HepG2 (cell line): ENCODE measurements at regions not wholly inside any gene's neighbourhood (a gene's known extent, or its start where the extent isn't known, plus 50 kb on each side); places are given as distances from the start of the nearest gene placed in this dataset.

Source experiments
- ATAC-seq: fragments of 200-7000 bp; cut with Tn5 transposase; 3 replicates; pipeline ENCODE4 v1.9.1; 2020; ENCODE audit warnings: mild to moderate bottlenecking, moderate library complexity
- BruUV-seq: library from RNA; stranded (reverse); fragments of 400-500 nt; replicated peaks from 2 replicates; lab custom pipeline; 2021; lab: Mats Ljungman, UMichigan
- CTCF ChIA-PET: fragments of 300-600 bp; formaldehyde crosslinking; extraction: SDS; loops from one replicate; lab custom pipeline; 2021; ENCODE audit warnings: low total read pairs, inconsistent platforms, low intra/inter-chr PET ratio; lab: Yijun Ruan, JAX
- POLR2A ChIA-PET: fragments of 350-600 bp; sonication (Branson Sonifier 250); formaldehyde crosslinking; loops from one replicate; lab custom pipeline; 2020; ENCODE audit warnings: antibody characterized with exemption, inconsistent platforms; lab: Yijun Ruan, JAX
- DNase-seq: peaks from one replicate; pipeline ENCODE4 v3.0.0-alpha.2; 2015; ENCODE audit warnings: low spot score
- FAIRE-seq: peaks from 3 replicates; lab custom pipeline; 2011; peaks lifted over from hg19 to GRCh38; lab: Jason Lieb, UNC
- H2AFZ ChIP-seq: one replicate; pipeline ENCODE4 v1.6.1; 2011; ENCODE audit warnings: low read length, inconsistent platforms
- H3K27ac ChIP-seq: fragments of 300-600 bp; 3 replicates; pipeline ENCODE4 v1.8.0; 2011; ENCODE audit warnings: mixed run types, mild to moderate bottlenecking, mixed read lengths, low read length, inconsistent platforms; ENCODE audit not compliant: insufficient read depth; ENCODE audit errors: extremely low read length
- H3K27me3 ChIP-seq, 2 experiments: fragments of 200-600 bp in 1 of 2; 2 replicates in 1 of 2; 3 replicates in 1 of 2; pipeline versions ENCODE4 v1.6.0 to v1.8.0; 2011; ENCODE audit warnings: low read length in 2 of 2, mild to moderate bottlenecking in 2 of 2, moderate library complexity in 2 of 2, inconsistent platforms in 1 of 2; ENCODE audit not compliant: insufficient read depth in 2 of 2, control insufficient read depth in 1 of 2
- H3K36me3 ChIP-seq, 2 experiments: fragments of 200-600 bp in 1 of 2; replicated peaks in 1 of 2; 2 replicates in 1 of 2; 3 replicates in 1 of 2; pipeline versions ENCODE4 v1.5.1 to v1.8.0; 2011; ENCODE audit warnings: low read length in 2 of 2, inconsistent platforms in 1 of 2; ENCODE audit not compliant: insufficient read depth in 2 of 2, control insufficient read depth in 1 of 2
- H3K4me1 ChIP-seq: 2 replicates; pipeline ENCODE4 v1.5.1; 2012; ENCODE audit warnings: low read length, inconsistent platforms; ENCODE audit not compliant: insufficient read depth
- H3K4me2 ChIP-seq: 2 replicates; pipeline ENCODE4 v1.6.0; 2011; ENCODE audit warnings: low read depth, low read length, inconsistent platforms
- H3K4me3 ChIP-seq, 3 experiments: fragments of 200-600 bp in 1 of 3; sonication (generic), shearing (Covaris generic) in 1 of 3; replicated peaks in 1 of 3; 2 replicates each; pipeline ENCODE4 v1.5.1; 2011 to 2016; ENCODE audit warnings: low read length in 3 of 3, inconsistent platforms in 2 of 3, low read depth in 2 of 3, mild to moderate bottlenecking in 2 of 3, control low read depth in 1 of 3, mixed read lengths in 1 of 3; ENCODE audit not compliant: insufficient read depth in 1 of 3
- H3K79me2 ChIP-seq: one replicate; pipeline ENCODE4 v1.6.1; 2011; ENCODE audit warnings: low read length, inconsistent platforms; ENCODE audit not compliant: insufficient read depth
- H3K9ac ChIP-seq: 2 replicates; pipeline ENCODE4 v1.6.0; 2011; ENCODE audit warnings: mild to moderate bottlenecking, low read depth, low read length, inconsistent platforms; ENCODE audit not compliant: insufficient read depth
- H3K9me3 ChIP-seq: 2 replicates; pipeline ENCODE4 v1.5.1; 2012; ENCODE audit warnings: mild to moderate bottlenecking, low read length
- H4K20me1 ChIP-seq: 2 replicates; pipeline ENCODE4 v1.6.0; 2011; ENCODE audit warnings: inconsistent platforms, mild to moderate bottlenecking, low read length, moderate library complexity; ENCODE audit not compliant: insufficient read depth
- EHMT2 ChIP-seq: fragments of 200-600 bp; sonication (generic); IDR thresholded peaks from 2 replicates; pipeline ENCODE4 v1.7.0; 2017; ENCODE audit warnings: antibody characterized with exemption, low read depth, low read length, borderline replicate concordance
- HOXA9 ChIP-seq: sonication (generic); formaldehyde crosslinking; IDR thresholded peaks from 2 replicates; pipeline ENCODE4 v1.8.1; 2022; ENCODE audit warnings: missing genetic modification reagents, mild to moderate bottlenecking, moderate library complexity, borderline replicate concordance
- MYNN ChIP-seq: sonication (generic); formaldehyde crosslinking; IDR thresholded peaks from 2 replicates; pipeline ENCODE4 v1.4.0; 2020; ENCODE audit warnings: mild to moderate bottlenecking, low read depth, missing genetic modification reagents
- PRMT3 ChIP-seq: sonication (generic); formaldehyde crosslinking; IDR thresholded peaks from 2 replicates; pipeline ENCODE4 v1.8.1; 2022; ENCODE audit warnings: low read depth, mild to moderate bottlenecking, moderate library complexity, missing genetic modification reagents, borderline replicate concordance
- SIX4 ChIP-seq: sonication (generic); formaldehyde crosslinking; IDR thresholded peaks from 2 replicates; pipeline ENCODE4 v1.4.0; 2020; ENCODE audit warnings: missing genetic modification reagents
- SOX13 ChIP-seq, 3 experiments: fragments of 450-650 bp in 1 of 3; sonication (generic) in 1 of 3; formaldehyde crosslinking in 1 of 3; IDR thresholded peaks in 2 of 3; conservative IDR thresholded peaks in 1 of 3; 2 replicates each; pipeline versions ENCODE4 v1.5.0 to v1.6.1; 2016 to 2020; ENCODE audit warnings: antibody characterized with exemption in 1 of 3, mild to moderate bottlenecking in 1 of 3, missing compliant biosample characterization in 1 of 3, missing genetic modification reagents in 1 of 3, moderate library complexity in 1 of 3
- TEAD2 ChIP-seq: sonication (generic); formaldehyde crosslinking; IDR thresholded peaks from 2 replicates; pipeline ENCODE4 v1.9.0; 2021; ENCODE audit warnings: missing genetic modification reagents
- YY1 ChIP-seq: IDR thresholded peaks from 2 replicates; pipeline ENCODE4 v1.6.1; 2011; ENCODE audit warnings: low read length, low read depth, moderate library complexity, mild to moderate bottlenecking; ENCODE audit not compliant: insufficient read depth, insufficient replicate concordance
- ZNF451 ChIP-seq: sonication (generic); formaldehyde crosslinking; IDR thresholded peaks from 2 replicates; pipeline ENCODE4 v1.5.0; 2020; ENCODE audit warnings: mild to moderate bottlenecking, missing genetic modification reagents
- ZNF629 ChIP-seq: sonication (generic); formaldehyde crosslinking; conservative IDR thresholded peaks from 2 replicates; pipeline ENCODE4 v1.5.0; 2020; ENCODE audit warnings: missing genetic modification reagents
- ZNF652 ChIP-seq: IDR thresholded peaks from 2 replicates; pipeline ENCODE4 v1.6.1; 2016; ENCODE audit warnings: low read depth, borderline replicate concordance
- ZNF737 ChIP-seq: sonication (generic); formaldehyde crosslinking; IDR thresholded peaks from 2 replicates; pipeline ENCODE4 v1.5.0; 2020; ENCODE audit warnings: missing genetic modification reagents, mild to moderate bottlenecking, borderline replicate concordance
- ZNF766 ChIP-seq: sonication (generic); formaldehyde crosslinking; IDR thresholded peaks from 2 replicates; pipeline ENCODE4 v1.5.0; 2020; ENCODE audit warnings: missing genetic modification reagents, borderline replicate concordance
- ZNF775 ChIP-seq: sonication (generic); formaldehyde crosslinking; IDR thresholded peaks from 2 replicates; pipeline ENCODE4 v1.4.0; 2020; ENCODE audit warnings: missing genetic modification reagents, mild to moderate bottlenecking, moderate library complexity, borderline replicate concordance
- WGBS: methylation state at CpG from one replicate; pipeline ENCODE4 v1.1.6; 2017; ENCODE audit warnings: low lambda C conversion rate; 5-methylcytosine and 5-hydroxymethylcytosine counted together
- in situ Hi-C: cut with HindIII; loops from 2 replicates; pipeline ENCODE4 v1.10.0; 2017; ENCODE audit warnings: low pct_unique_long_range_greater_than_20kb; ENCODE audit not compliant: extremely low pct_ligation_motif_present
- intact Hi-C: fragments of 100-400 bp; cut with micrococcal nuclease; formaldehyde crosslinking; loops from one replicate; pipeline ENCODE4 v1.10.0; 2022; ENCODE audit not compliant: unreplicated experiment
- TF ChIP-seq, protein P1 (sequence below): sonication (generic); formaldehyde crosslinking; IDR thresholded peaks from 2 replicates; pipeline ENCODE4 v1.5.0; 2020; ENCODE audit warnings: missing genetic modification reagents
- TF ChIP-seq, protein P2 (sequence below): sonication (generic); formaldehyde crosslinking; IDR thresholded peaks from 2 replicates; pipeline ENCODE4 v1.5.0; 2020; ENCODE audit warnings: missing genetic modification reagents, mild to moderate bottlenecking, borderline replicate concordance

DNA sequence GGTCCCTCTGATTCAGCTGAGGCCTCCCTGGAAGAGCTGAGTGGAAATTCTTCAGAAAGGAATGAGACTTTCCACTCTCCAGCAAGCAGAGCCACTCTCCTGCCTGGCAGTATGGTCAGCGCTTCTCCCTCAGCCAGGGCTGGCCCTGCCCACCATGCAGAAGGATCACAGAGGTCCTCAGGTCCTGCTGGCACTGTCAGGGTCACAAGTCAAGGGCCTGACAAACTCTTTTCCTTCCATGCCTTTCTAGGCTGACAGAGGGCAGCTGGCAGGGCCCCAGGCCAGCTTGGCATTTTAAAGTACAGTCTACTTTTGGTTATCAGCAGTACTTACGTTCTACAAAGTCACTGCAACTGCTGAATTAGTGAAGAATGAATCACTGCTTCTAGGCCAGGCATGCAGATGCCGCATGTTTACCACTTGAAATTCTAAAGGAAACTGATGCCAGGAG lies 119.3 kb upstream of the FRMD4A start:
- Histone ChIP-seq H3K36me3 (no peaks in the 10 kb centered on the region), H3K4me2 (no peak overlapping the region), H4K20me1 (no peaks in the 10 kb centered on the region), H3K4me3 (no peak overlapping the region), H3K4me1 (no peaks in the 10 kb centered on the region), H2AFZ (no peak overlapping the region), H3K27ac (no peak overlapping the region), H3K9me3 (no peaks in the 10 kb centered on the region), H3K79me2 (no peaks in the 10 kb centered on the region), H3K27me3 (no peaks in the 10 kb centered on the region), H3K9ac (no peak overlapping the region)
- no TSS peak for BruUV-seq
- TF ChIP-seq MYNN (no peak), ZNF766 (CRISPR knock-in tag) (no peak), ZNF451 (CRISPR knock-in tag) (no peak), SIX4 (no peak), PRMT3 (CRISPR knock-in tag) (no peak), HOXA9 (CRISPR knock-in tag) (no peak), ZNF629 (CRISPR knock-in tag) (no peak), TEAD2 (CRISPR knock-in tag) (no peak), YY1 (no peak), SOX13 (IDR thresholded peaks at IDR 0.05) (no peak), SOX13 (CRISPR knock-in tag; conservative IDR thresholded peaks at IDR 0.05 in 1 of 2, IDR thresholded peaks at IDR 0.05 in 1 of 2) (no peak), ZNF652 (CRISPR knock-in tag) (no peak), ZNF737 (CRISPR knock-in tag) (no peak), ZNF775 (CRISPR knock-in tag) (no peak), EHMT2 (no peak)
- TF ChIP-seq, protein P1, sequence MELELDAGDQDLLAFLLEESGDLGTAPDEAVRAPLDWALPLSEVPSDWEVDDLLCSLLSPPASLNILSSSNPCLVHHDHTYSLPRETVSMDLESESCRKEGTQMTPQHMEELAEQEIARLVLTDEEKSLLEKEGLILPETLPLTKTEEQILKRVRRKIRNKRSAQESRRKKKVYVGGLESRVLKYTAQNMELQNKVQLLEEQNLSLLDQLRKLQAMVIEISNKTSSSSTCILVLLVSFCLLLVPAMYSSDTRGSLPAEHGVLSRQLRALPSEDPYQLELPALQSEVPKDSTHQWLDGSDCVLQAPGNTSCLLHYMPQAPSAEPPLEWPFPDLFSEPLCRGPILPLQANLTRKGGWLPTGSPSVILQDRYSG (CRISPR knock-in tag) = no peak
- TF ChIP-seq, protein P2, sequence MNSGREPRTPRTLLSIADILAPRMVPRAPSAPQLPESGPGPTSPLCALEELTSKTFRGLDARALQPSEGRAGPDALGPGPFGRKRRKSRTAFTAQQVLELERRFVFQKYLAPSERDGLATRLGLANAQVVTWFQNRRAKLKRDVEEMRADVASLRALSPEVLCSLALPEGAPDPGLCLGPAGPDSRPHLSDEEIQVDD (CRISPR knock-in tag) = no peak
- intact Hi-C loops (no loop called here), in situ Hi-C loops (no loop called here)
- CTCF ChIA-PET = no interaction called here
- POLR2A ChIA-PET = no interaction called here
- DNase-seq = no peak
- no peak for ATAC-seq
- 70% methylated on average over 2 of the region's 3 CpGs for WGBS
- FAIRE-seq = no peak
